Karpas-422 (cell line): ENCODE measurements at regions not wholly inside any gene's neighbourhood (a gene's known extent, or its start where the extent isn't known, plus 50 kb on each side); places are given as distances from the start of the nearest gene placed in this dataset.

Source experiments
- DNase-seq: peaks from one replicate; pipeline ENCODE4 v3.0.0-alpha.2; 2015
- H2AFZ ChIP-seq: fragments of 200-600 bp; sonication (generic); 2 replicates; pipeline ENCODE4 v1.6.1; 2014; ENCODE audit warnings: antibody characterized with exemption, low read length, mixed read lengths
- H3K27ac ChIP-seq: fragments of 200-600 bp; sonication (generic); 2 replicates; pipeline ENCODE4 v1.5.1; 2014; ENCODE audit warnings: mild to moderate bottlenecking, low read length, moderate library complexity
- H3K27me3 ChIP-seq: fragments of 200-600 bp; sonication (generic); 2 replicates; pipeline ENCODE4 v1.6.1; 2014; ENCODE audit warnings: low read length, mixed read lengths
- H3K36me3 ChIP-seq: fragments of 200-600 bp; sonication (generic); 2 replicates; pipeline ENCODE4 v1.6.1; 2014; ENCODE audit warnings: low read length, mixed read lengths; ENCODE audit not compliant: insufficient read depth
- H3K4me1 ChIP-seq: fragments of 200-600 bp; sonication (generic); 2 replicates; pipeline ENCODE4 v1.6.1; 2014; ENCODE audit warnings: mild to moderate bottlenecking, low read length, mixed read lengths
- H3K4me2 ChIP-seq: fragments of 200-600 bp; sonication (generic); 2 replicates; pipeline ENCODE4 v1.6.1; 2014; ENCODE audit warnings: low read length, low read depth, mild to moderate bottlenecking; ENCODE audit not compliant: poor library complexity, severe bottlenecking
- H3K4me3 ChIP-seq: fragments of 200-600 bp; sonication (generic); 2 replicates; pipeline ENCODE4 v1.5.1; 2014; ENCODE audit warnings: mild to moderate bottlenecking, antibody characterized with exemption, low read length, mixed read lengths
- H3K79me2 ChIP-seq: fragments of 200-600 bp; sonication (generic); 2 replicates; pipeline ENCODE4 v1.6.1; 2014; ENCODE audit warnings: mild to moderate bottlenecking, low read length, mixed read lengths
- H3K9ac ChIP-seq: fragments of 200-600 bp; sonication (generic); 2 replicates; pipeline ENCODE4 v1.6.0; 2014; ENCODE audit warnings: low read length
- H3K9me2 ChIP-seq: fragments of 200-600 bp; sonication (generic), shearing (Covaris generic); replicated peaks from 2 replicates; pipeline ENCODE4 v1.6.0; 2014; ENCODE audit warnings: mild to moderate bottlenecking, low read length, moderate library complexity; ENCODE audit not compliant: insufficient read depth
- H3K9me3 ChIP-seq: fragments of 300-700, 200-600 bp; sonication (generic); 2 replicates; pipeline ENCODE4 v1.6.1; 2014; ENCODE audit warnings: low read length, mixed read lengths
- H4K20me1 ChIP-seq: fragments of 200-600 bp; sonication (generic); 2 replicates; pipeline ENCODE4 v1.6.1; 2014; ENCODE audit warnings: mild to moderate bottlenecking, antibody characterized with exemption, low read length, low read depth; ENCODE audit not compliant: insufficient read depth

DNA sequence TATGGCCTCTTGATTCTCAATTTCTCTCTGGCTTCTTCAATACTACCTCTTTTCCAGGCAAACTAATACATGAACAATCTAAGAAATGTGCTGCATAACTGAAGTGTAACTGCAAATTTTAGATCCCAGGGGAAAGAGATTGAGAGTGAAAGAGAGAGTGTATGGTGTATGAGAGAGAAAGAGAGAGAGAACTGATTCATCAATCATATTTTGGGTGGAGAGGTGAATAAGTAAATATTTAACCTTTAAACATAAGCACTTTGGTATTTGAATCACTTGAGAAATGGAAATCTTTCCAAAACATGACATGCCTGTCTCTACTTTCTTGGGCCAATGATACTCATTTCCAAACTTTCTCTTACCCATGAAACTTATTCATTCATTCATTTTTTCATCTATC, 147.2 kb upstream of the DIPK2B start:
- no peaks in the 10 kb centered on the region for H4K20me1 ChIP-seq
- no peak for DNase-seq
- no peaks in the 10 kb centered on the region for H3K4me1 ChIP-seq
- no peaks in the 10 kb centered on the region for H3K27me3 ChIP-seq
- H3K9ac ChIP-seq = no peak overlapping the region
- peaks cover 5% of the 10 kb centered on the region; the same call in 1 of the 2 replicates for H3K9me3 ChIP-seq
- no peaks in the 10 kb centered on the region for H3K79me2 ChIP-seq
- no peak overlapping the region for H3K4me2 ChIP-seq
- no peak overlapping the region for H3K4me3 ChIP-seq
- H3K36me3 ChIP-seq = no peaks in the 10 kb centered on the region
- H3K27ac ChIP-seq = no peak overlapping the region
- H2AFZ ChIP-seq = no peak overlapping the region
- no peaks in the 10 kb centered on the region for H3K9me2 ChIP-seq

- no peak overlapping the region for H3K4me3 ChIP-seq
Observed at GRCh38 chrX:45344594-45344993, 143.9 kb upstream of the DIPK2B start.

GRCh38 chrX:45329217-45329616, 128.5 kb upstream of the DIPK2B start:
- H4K20me1 ChIP-seq = no peaks in the 10 kb centered on the region
- no peak overlapping the region for H3K4me2 ChIP-seq

More at GRCh38 chrX:45344594-45344993, 143.9 kb upstream of the DIPK2B start:
- DNase-seq = no peak
- no peaks in the 10 kb centered on the region for H3K79me2 ChIP-seq
- no peaks in the 10 kb centered on the region for H3K4me1 ChIP-seq
- no peaks in the 10 kb centered on the region for H3K9me2 ChIP-seq
- H3K9me3 ChIP-seq = no peaks in the 10 kb centered on the region
- H3K9ac ChIP-seq = no peak overlapping the region
- no peaks in the 10 kb centered on the region for H4K20me1 ChIP-seq
- H3K36me3 ChIP-seq = no peaks in the 10 kb centered on the region
- no peaks in the 10 kb centered on the region for H3K27me3 ChIP-seq
- no peak overlapping the region for H3K4me2 ChIP-seq
- no peak overlapping the region for H2AFZ ChIP-seq
- no peak overlapping the region for H3K27ac ChIP-seq

GRCh38 chrX:45324941-45325340, 124.3 kb upstream of the DIPK2B start:
- Histone ChIP-seq H3K9ac (no peak overlapping the region), H3K27me3 (no peaks in the 10 kb centered on the region), H3K79me2 (no peaks in the 10 kb centered on the region), H3K4me2 (no peak overlapping the region), H3K36me3 (no peaks in the 10 kb centered on the region), H3K27ac (no peak overlapping the region), H2AFZ (no peak overlapping the region), H3K4me1 (no peaks in the 10 kb centered on the region), H4K20me1 (no peaks in the 10 kb centered on the region), H3K9me2 (no peaks in the 10 kb centered on the region), H3K9me3 (no peaks in the 10 kb centered on the region), H3K4me3 (no peak overlapping the region)
- no peak for DNase-seq

More at GRCh38 chrX:45329217-45329616, 128.5 kb upstream of the DIPK2B start:
- no peaks in the 10 kb centered on the region for H3K79me2 ChIP-seq
- no peaks in the 10 kb centered on the region for H3K27me3 ChIP-seq
- DNase-seq = no peak
- H3K4me3 ChIP-seq = no peak overlapping the region
- H3K4me1 ChIP-seq = no peaks in the 10 kb centered on the region
- H3K27ac ChIP-seq = no peak overlapping the region
- H3K36me3 ChIP-seq = no peaks in the 10 kb centered on the region
- no peak overlapping the region for H2AFZ ChIP-seq
- no peaks in the 10 kb centered on the region for H3K9me3 ChIP-seq
- no peak overlapping the region for H3K9ac ChIP-seq
- H3K9me2 ChIP-seq = no peaks in the 10 kb centered on the region

GRCh38 chrX:45323387-45323786, 122.7 kb upstream of the DIPK2B start:
- no peaks in the 10 kb centered on the region for H3K27me3 ChIP-seq
- no peak overlapping the region for H3K9ac ChIP-seq
- no peaks in the 10 kb centered on the region for H3K4me1 ChIP-seq
- no peak overlapping the region for H3K4me3 ChIP-seq
- H3K79me2 ChIP-seq = no peaks in the 10 kb centered on the region
- no peaks in the 10 kb centered on the region for H4K20me1 ChIP-seq
- H3K9me3 ChIP-seq = no peaks in the 10 kb centered on the region
- H3K36me3 ChIP-seq = no peaks in the 10 kb centered on the region
- DNase-seq = no peak
- no peak overlapping the region for H3K4me2 ChIP-seq
- H2AFZ ChIP-seq = no peak overlapping the region
- H3K9me2 ChIP-seq = no peaks in the 10 kb centered on the region
- no peak overlapping the region for H3K27ac ChIP-seq

DNA sequence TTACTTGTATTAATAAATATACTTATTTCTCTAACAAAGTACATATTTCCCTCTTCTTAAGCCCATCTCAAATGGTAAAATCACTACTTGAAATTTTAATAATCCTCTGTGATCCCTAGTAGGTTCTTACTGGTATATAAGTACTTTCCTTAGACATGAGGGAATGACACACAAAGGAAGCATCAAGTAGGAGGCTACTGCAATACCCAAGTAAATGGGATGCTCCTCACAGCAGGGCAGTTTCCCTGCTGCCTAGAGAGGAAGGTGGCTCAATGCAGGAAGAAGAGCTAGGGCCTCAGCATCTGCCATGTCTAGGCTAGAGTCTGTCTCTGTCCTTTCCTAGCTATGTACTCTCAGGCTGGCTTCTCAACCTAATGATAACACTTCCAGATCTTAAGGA, 122.1 kb upstream of the DIPK2B start:
- Histone ChIP-seq H3K4me2 (no peak overlapping the region), H3K4me3 (no peak overlapping the region), H3K9me2 (no peaks in the 10 kb centered on the region), H3K27ac (no peak overlapping the region), H3K9ac (no peak overlapping the region), H3K4me1 (no peaks in the 10 kb centered on the region), H4K20me1 (no peaks in the 10 kb centered on the region), H3K9me3 (no peaks in the 10 kb centered on the region), H2AFZ (no peak overlapping the region), H3K36me3 (no peaks in the 10 kb centered on the region), H3K27me3 (no peaks in the 10 kb centered on the region), H3K79me2 (no peaks in the 10 kb centered on the region)
- DNase-seq = no peak

- Histone ChIP-seq H3K9ac (no peak overlapping the region), H3K36me3 (no peaks in the 10 kb centered on the region)
Observed at GRCh38 chrX:45322382-45322781, 121.7 kb upstream of the DIPK2B start.

DNA sequence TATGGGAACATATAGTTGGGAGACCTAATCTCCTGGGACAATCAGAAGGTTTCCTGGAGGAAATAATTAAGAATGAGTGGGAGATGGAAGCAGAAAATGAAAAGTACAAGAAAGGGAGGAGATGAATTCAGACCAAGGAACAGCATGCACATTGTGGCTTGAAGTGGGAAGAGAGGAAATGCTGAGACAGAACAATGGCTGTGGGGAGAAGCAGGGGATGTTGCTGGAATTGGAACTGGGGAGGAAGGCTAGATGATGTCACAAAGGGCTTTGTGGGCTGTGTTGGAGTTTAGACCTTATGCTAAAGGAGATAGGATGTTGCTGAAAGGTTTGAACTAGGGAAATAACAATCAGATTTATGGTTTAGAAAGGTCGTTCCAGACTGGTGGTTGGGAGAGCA, 119.5 kb upstream of the DIPK2B start:
- Histone ChIP-seq H3K27me3 (no peaks in the 10 kb centered on the region), H2AFZ (no peak overlapping the region), H3K9me2 (no peaks in the 10 kb centered on the region), H3K36me3 (no peaks in the 10 kb centered on the region), H3K4me3 (no peak overlapping the region), H3K79me2 (no peaks in the 10 kb centered on the region), H3K27ac (no peak overlapping the region), H3K9me3 (no peaks in the 10 kb centered on the region), H3K4me1 (no peaks in the 10 kb centered on the region), H3K4me2 (no peak overlapping the region), H3K9ac (no peak overlapping the region), H4K20me1 (no peaks in the 10 kb centered on the region)
- DNase-seq = no peak

More at GRCh38 chrX:45322382-45322781, 121.7 kb upstream of the DIPK2B start:
- Histone ChIP-seq H2AFZ (no peak overlapping the region), H3K9me2 (no peaks in the 10 kb centered on the region), H3K27ac (no peak overlapping the region), H3K9me3 (no peaks in the 10 kb centered on the region), H4K20me1 (no peaks in the 10 kb centered on the region), H3K4me3 (no peak overlapping the region), H3K4me2 (no peak overlapping the region), H3K79me2 (no peaks in the 10 kb centered on the region), H3K27me3 (no peaks in the 10 kb centered on the region), H3K4me1 (no peaks in the 10 kb centered on the region)
- peak; percentile 65 for DNase-seq

DNA sequence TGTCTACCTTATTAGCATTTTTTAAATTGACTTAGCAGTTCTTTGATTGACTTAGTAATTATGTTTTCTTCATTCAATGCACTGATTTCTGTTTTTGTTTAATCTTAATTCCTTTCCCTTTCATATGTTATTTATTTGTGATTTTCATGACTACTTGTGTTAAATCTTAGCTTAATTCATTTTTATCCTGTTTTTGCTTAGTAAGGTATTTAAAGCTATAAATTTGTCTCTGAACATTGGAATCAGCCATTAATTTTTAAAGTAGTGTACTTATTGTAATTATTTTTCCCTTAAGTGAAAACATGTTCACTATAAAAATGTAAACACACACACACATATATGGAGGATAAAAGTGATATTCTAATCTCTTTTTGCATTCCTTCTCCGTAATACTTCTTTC, 109.1 kb upstream of the DIPK2B start:
- Histone ChIP-seq H3K9ac (no peak overlapping the region), H3K27ac (no peak overlapping the region), H3K4me2 (no peak overlapping the region), H3K9me2 (no peaks in the 10 kb centered on the region), H2AFZ (no peak overlapping the region), H3K27me3 (no peaks in the 10 kb centered on the region), H4K20me1 (no peaks in the 10 kb centered on the region), H3K36me3 (no peaks in the 10 kb centered on the region), H3K4me3 (no peak overlapping the region), H3K4me1 (no peaks in the 10 kb centered on the region), H3K79me2 (no peaks in the 10 kb centered on the region), H3K9me3 (no peaks in the 10 kb centered on the region)
- no peak for DNase-seq
